Endothelial cell of umbilical vein (primary cell): ENCODE measurements at regions not wholly inside any gene's neighbourhood (a gene's known extent, or its start where the extent isn't known, plus 50 kb on each side); places are given as distances from the start of the nearest gene placed in this dataset.

Experiments
- EZH2 ChIP-seq: IDR thresholded peaks from 2 replicates; pipeline ENCODE4 v1.6.1; 2012; ENCODE audit warnings: borderline replicate concordance, low read depth, mild to moderate bottlenecking, moderate library complexity, low read length, inconsistent platforms; ENCODE audit not compliant: severe bottlenecking
- JUN ChIP-seq: IDR thresholded peaks from 2 replicates; pipeline ENCODE4 v1.6.1; 2011; ENCODE audit warnings: borderline replicate concordance, low read depth; ENCODE audit not compliant: insufficient read length, insufficient read depth
- POLR2A ChIP-seq: IDR thresholded peaks from 2 replicates; pipeline ENCODE4 v1.6.1; 2012; ENCODE audit warnings: low read depth, mild to moderate bottlenecking, control low read depth, low read length
- POLR2AphosphoS5 ChIP-seq: IDR thresholded peaks from 2 replicates; pipeline ENCODE4 v1.6.1; 2012; ENCODE audit warnings: low read depth, mild to moderate bottlenecking, control low read depth, low read length, moderate library complexity; ENCODE audit not compliant: insufficient read depth

- no peak for TF ChIP-seq POLR2AphosphoS5
- TF ChIP-seq POLR2A, result no peak
- TF ChIP-seq EZH2, result no peak
- TF ChIP-seq JUN, result no peak
Measured at GRCh38 chr9:82695704-82696103, 367.2 kb downstream of the RASEF start.
